ENCODE measurements at regions not wholly inside any gene's neighbourhood (a gene's known extent, or its start where the extent isn't known, plus 50 kb on each side); places are given as distances from the start of the nearest gene placed in this dataset.

DNA sequence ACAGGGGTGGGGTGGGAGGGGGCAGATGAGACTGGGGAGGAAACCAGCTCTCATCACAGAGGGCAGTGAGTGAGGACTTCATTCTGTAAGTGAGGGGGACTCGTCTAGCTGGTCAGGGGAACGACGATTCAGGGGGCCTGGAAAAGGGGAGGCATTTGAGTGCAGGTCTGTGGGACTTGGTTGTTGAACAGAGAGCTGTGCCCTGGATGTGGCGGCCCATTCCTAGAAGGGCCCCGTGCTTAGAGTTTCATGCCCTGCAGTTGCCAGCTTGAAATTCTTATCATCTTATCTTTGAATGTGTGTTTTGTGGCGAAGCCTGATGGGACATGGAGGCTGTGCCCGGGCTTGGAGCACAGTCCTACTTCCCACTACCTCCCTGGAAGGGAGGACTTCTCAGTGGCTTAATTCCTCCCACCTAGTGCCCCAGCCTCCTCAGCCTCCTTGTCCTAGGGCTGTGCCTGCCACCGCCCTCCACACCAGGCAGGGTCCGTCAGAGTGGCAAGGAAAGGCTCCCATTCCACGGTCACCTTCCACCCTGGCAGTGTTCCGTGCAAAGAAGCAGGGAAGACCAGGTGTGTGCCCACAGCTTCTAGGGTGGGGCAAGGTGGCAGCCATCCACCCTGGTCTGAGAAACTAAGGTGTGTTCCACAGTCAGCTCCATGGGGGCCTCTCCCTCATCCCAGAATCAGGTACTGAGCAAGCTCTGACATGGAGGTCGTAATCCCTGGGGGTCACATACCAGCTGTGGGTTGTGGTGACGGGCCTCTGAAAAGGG is 59.7 kb upstream of the LMO1 start:
- no peaks in the 10 kb centered on the region for H3K4me1 ChIP-seq (ENCODE audit: control insufficient read depth, insufficient read depth, low read length, unreplicated experiment)
- H2AFZ ChIP-seq (ENCODE audit: low read length, unreplicated experiment): no peak overlapping the region
- no peak overlapping the region for H3K27ac ChIP-seq (ENCODE audit: low read depth, low read length)
- H3K27me3 ChIP-seq (ENCODE audit: insufficient read depth, low read length): peaks cover 73% of the 10 kb centered on the region
- no peaks in the 10 kb centered on the region for H3K79me2 ChIP-seq (ENCODE audit: control insufficient read depth, insufficient read depth, low read length, unreplicated experiment)
- H3K4me3 ChIP-seq (ENCODE audit: low read depth, low read length): no peak overlapping the region
- H3K36me3 ChIP-seq (ENCODE audit: insufficient read depth, low read length): no peaks in the 10 kb centered on the region

DNA sequence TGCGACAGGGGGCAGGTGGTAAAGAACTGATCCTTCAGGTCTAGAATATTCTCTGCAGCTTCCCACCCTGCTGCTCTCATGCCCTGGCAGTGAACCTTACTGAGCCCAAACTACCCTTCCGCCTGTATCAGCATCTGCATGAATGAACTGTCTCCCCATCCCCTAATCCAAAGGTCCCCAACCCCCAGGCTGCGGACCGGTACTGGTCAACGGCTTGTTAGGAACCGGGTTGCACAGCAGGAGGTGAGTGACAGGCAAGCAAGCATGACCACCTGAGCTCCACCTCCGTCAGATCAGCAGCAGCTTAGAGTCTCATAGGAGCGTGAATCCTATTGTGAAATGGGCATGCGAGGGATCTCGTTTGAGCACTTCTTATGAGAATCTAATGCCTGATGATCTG is 58.2 kb upstream of the LMO1 start:
- peaks cover 77% of the 10 kb centered on the region for H3K27me3 ChIP-seq (ENCODE audit: insufficient read depth, low read length)
- no peak overlapping the region for H2AFZ ChIP-seq (ENCODE audit: low read length, unreplicated experiment)
- no peaks in the 10 kb centered on the region for H3K4me1 ChIP-seq (ENCODE audit: control insufficient read depth, insufficient read depth, low read length, unreplicated experiment)

DNA sequence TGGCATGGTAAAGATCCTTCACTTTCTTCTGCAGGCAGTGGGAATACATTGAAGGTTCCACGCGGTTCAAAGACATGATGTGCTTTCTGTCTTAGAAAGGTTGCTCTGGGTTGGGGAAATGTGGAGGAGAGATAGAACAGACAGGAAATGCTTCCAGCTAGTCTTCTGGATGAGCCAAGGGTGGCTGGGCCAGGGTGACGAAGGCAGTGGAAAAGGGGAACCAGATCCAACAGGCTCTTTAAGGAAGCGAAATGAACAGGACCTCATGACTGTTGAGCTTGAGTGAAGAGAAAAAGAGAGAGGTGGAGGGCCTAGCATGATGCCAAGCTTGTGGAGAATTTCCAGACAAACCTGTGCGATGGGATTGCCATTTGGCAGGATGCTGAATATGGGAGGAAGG is 56.4 kb upstream of the LMO1 start:
- Histone ChIP-seq H3K27ac (ENCODE audit: low read depth, low read length) (no peak overlapping the region), H3K79me2 (ENCODE audit: control insufficient read depth, insufficient read depth, low read length, unreplicated experiment) (no peaks in the 10 kb centered on the region), H3K27me3 (ENCODE audit: insufficient read depth, low read length) (peaks cover 80% of the 10 kb centered on the region), H3K36me3 (ENCODE audit: insufficient read depth, low read length) (no peaks in the 10 kb centered on the region), H3K4me3 (ENCODE audit: low read depth, low read length) (no peak overlapping the region), H3K4me1 (ENCODE audit: control insufficient read depth, insufficient read depth, low read length, unreplicated experiment) (no peaks in the 10 kb centered on the region), H2AFZ (ENCODE audit: low read length, unreplicated experiment) (no peak overlapping the region)

More for the DNA sequence above, 58.2 kb upstream of the LMO1 start:
- Histone ChIP-seq H3K27ac (ENCODE audit: low read depth, low read length) (no peak overlapping the region), H3K4me3 (ENCODE audit: low read depth, low read length) (no peak overlapping the region), H3K36me3 (ENCODE audit: insufficient read depth, low read length) (no peaks in the 10 kb centered on the region), H3K79me2 (ENCODE audit: control insufficient read depth, insufficient read depth, low read length, unreplicated experiment) (no peaks in the 10 kb centered on the region)

DNA sequence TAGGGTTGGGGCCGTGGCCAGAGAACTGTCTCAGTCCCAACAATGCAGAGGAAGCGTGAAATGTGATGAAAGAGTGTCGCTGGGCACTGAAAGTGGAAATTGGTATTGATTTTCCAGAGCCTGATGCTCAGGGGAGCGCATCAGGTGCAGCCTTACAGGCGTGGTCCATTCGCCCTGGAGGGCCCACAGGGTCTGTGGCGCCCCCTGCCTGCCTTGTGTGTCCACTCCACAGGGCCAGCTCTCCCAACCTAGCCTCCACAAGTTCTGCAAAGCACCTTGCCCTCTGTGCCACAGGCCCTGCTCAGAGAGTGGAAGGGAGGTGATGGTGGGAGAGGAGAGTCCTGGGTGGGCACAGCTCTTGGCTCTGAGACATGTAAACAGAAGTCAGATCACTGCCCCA is 54.9 kb upstream of the LMO1 start:
- Histone ChIP-seq H3K36me3 (ENCODE audit: insufficient read depth, low read length) (no peaks in the 10 kb centered on the region), H3K27me3 (ENCODE audit: insufficient read depth, low read length) (peaks cover 86% of the 10 kb centered on the region), H3K4me3 (ENCODE audit: low read depth, low read length) (no peak overlapping the region), H3K79me2 (ENCODE audit: control insufficient read depth, insufficient read depth, low read length, unreplicated experiment) (no peaks in the 10 kb centered on the region), H3K4me1 (ENCODE audit: control insufficient read depth, insufficient read depth, low read length, unreplicated experiment) (no peaks in the 10 kb centered on the region), H2AFZ (ENCODE audit: low read length, unreplicated experiment) (no peak overlapping the region), H3K27ac (ENCODE audit: low read depth, low read length) (no peak overlapping the region)

DNA sequence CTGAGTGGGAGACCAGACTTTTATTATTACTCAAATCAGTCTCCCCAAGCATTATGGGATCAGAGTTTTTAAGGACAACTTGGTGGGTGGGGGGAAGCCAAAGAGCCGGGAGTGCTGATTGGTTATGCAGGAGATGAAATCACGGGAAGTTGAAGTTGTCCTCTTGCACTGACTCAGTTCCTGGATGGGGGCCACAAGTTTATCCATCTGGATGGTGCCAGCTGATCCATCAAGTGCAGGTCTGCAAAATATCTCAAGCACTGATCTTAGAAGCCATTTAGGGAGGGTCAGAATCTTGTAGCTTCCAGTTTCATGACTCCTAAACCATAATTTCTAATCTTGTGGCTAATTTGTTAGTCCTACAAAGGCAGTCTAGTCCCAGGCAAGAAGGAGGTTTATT is 53.5 kb upstream of the LMO1 start:
- Histone ChIP-seq H3K36me3 (ENCODE audit: insufficient read depth, low read length) (no peaks in the 10 kb centered on the region), H2AFZ (ENCODE audit: low read length, unreplicated experiment) (no peak overlapping the region), H3K79me2 (ENCODE audit: control insufficient read depth, insufficient read depth, low read length, unreplicated experiment) (no peaks in the 10 kb centered on the region), H3K4me1 (ENCODE audit: control insufficient read depth, insufficient read depth, low read length, unreplicated experiment) (no peaks in the 10 kb centered on the region), H3K27ac (ENCODE audit: low read depth, low read length) (no peak overlapping the region), H3K27me3 (ENCODE audit: insufficient read depth, low read length) (peaks cover 88% of the 10 kb centered on the region), H3K4me3 (ENCODE audit: low read depth, low read length) (no peak overlapping the region)

DNA sequence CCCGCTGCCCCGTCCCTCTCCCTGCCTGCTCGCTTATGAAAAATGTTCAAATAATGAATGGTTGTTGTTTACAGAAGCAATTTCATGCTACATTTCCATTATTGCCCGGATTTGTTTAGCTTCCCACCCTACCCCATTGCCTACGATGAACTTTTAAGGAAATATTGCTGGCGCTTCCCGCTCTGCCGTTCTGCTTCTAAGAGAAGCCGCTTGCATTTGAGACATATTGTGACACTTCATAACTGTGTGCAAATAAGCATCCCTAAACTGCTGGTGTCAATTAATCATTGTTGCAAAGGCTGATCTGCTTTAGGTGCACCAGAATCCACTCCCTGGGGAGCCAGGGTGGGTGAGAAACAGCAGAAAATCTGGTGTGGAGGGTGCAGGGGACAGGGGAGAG is 52.3 kb upstream of the LMO1 start:
- no peaks in the 10 kb centered on the region for H3K79me2 ChIP-seq (ENCODE audit: control insufficient read depth, insufficient read depth, low read length, unreplicated experiment)
- H3K4me3 ChIP-seq (ENCODE audit: low read depth, low read length): no peak overlapping the region
- H3K27ac ChIP-seq (ENCODE audit: low read depth, low read length): no peak overlapping the region
- H3K27me3 ChIP-seq (ENCODE audit: insufficient read depth, low read length): peaks cover 87% of the 10 kb centered on the region
- no peaks in the 10 kb centered on the region for H3K36me3 ChIP-seq (ENCODE audit: insufficient read depth, low read length)
- H2AFZ ChIP-seq (ENCODE audit: low read length, unreplicated experiment): no peak overlapping the region
- no peaks in the 10 kb centered on the region for H3K4me1 ChIP-seq (ENCODE audit: control insufficient read depth, insufficient read depth, low read length, unreplicated experiment)

DNA sequence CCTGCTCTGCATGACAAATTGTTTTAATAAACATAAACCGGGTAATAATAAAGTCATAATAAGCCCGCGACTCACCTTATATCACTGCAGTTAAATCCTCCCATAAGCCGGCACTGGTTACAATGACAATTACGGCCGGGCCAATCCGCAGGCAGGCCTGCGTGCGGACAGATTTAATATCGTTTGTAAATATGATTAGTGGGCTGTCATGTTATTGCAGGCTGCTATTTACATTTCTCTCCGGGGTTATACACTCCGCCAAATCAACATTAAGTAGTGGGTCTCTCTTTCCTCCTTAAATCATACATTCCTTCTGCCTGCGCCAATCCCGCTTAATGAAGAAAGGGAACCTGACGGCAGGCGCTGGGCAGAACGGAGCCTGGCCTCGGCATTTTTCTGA is 51.8 kb upstream of the LMO1 start:
- Histone ChIP-seq H3K4me1 (ENCODE audit: control insufficient read depth, insufficient read depth, low read length, unreplicated experiment) (no peaks in the 10 kb centered on the region), H3K79me2 (ENCODE audit: control insufficient read depth, insufficient read depth, low read length, unreplicated experiment) (no peaks in the 10 kb centered on the region), H3K36me3 (ENCODE audit: insufficient read depth, low read length) (no peaks in the 10 kb centered on the region), H2AFZ (ENCODE audit: low read length, unreplicated experiment) (no peak overlapping the region), H3K27ac (ENCODE audit: low read depth, low read length) (no peak overlapping the region), H3K4me3 (ENCODE audit: low read depth, low read length) (no peak overlapping the region), H3K27me3 (ENCODE audit: insufficient read depth, low read length) (peaks cover 82% of the 10 kb centered on the region)

DNA sequence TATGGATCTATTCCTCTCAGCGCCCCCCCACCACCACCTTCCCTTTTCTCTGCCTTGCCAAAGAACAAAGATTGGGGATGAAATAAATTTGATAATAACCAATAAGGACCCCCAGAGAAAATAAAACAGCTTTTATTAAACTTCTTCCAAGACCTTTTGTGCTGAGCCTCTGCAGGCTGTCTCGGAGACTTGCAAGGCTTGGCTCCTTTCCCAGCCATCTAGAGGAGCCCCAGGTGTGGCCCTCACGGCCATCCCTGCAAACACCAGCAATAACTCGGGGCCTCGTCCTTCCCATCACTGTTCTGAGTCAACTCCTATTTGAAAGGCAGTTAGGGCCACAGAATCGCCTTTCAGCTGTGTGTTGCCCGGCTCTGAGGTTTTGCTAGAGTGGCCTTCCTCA is 51.2 kb upstream of the LMO1 start:
- H2AFZ ChIP-seq (ENCODE audit: low read length, unreplicated experiment): no peak overlapping the region
- no peak overlapping the region for H3K4me3 ChIP-seq (ENCODE audit: low read depth, low read length)
- H3K4me1 ChIP-seq (ENCODE audit: control insufficient read depth, insufficient read depth, low read length, unreplicated experiment): no peaks in the 10 kb centered on the region
- peaks cover 77% of the 10 kb centered on the region for H3K27me3 ChIP-seq (ENCODE audit: insufficient read depth, low read length)
- H3K36me3 ChIP-seq (ENCODE audit: insufficient read depth, low read length): no peaks in the 10 kb centered on the region
- no peaks in the 10 kb centered on the region for H3K79me2 ChIP-seq (ENCODE audit: control insufficient read depth, insufficient read depth, low read length, unreplicated experiment)
- H3K27ac ChIP-seq (ENCODE audit: low read depth, low read length): no peak overlapping the region

DNA sequence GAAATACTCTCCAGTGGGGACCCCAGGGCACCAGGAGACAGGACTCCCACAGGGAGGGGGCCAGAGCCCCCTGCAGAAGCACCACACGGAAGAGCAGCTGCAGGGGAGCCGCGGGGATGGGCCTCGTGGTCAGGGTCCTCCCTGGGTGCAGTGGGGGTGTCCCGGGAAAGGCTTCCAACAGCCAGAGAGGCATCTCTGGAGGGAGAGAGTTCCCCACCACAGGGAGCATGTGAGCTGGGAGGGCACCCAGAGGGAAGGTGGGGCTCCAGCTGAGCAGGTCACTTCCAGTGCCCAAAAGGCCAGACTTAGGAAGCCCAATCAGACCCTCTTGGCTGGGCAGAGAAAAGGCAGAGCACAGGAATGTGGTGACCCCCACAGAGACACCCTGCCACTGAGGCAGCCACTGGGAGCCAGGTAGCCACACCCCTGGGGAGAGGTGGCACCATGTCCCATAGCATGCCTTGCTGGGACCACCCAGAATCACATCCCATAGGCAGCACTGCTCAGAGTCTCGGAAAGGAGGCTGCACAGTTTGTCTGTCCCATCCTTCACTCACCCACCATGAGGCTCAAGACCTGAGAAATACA is 49.9 kb upstream of the LMO1 start:
- Histone ChIP-seq H3K27ac (ENCODE audit: low read depth, low read length) (no peak overlapping the region), H2AFZ (ENCODE audit: low read length, unreplicated experiment) (no peak overlapping the region), H3K27me3 (ENCODE audit: insufficient read depth, low read length) (peaks cover 73% of the 10 kb centered on the region), H3K4me1 (ENCODE audit: control insufficient read depth, insufficient read depth, low read length, unreplicated experiment) (no peaks in the 10 kb centered on the region), H3K4me3 (ENCODE audit: low read depth, low read length) (no peak overlapping the region), H3K36me3 (ENCODE audit: insufficient read depth, low read length) (no peaks in the 10 kb centered on the region), H3K79me2 (ENCODE audit: control insufficient read depth, insufficient read depth, low read length, unreplicated experiment) (no peaks in the 10 kb centered on the region)
